K562 (cell line): ENCODE measurements at regions not wholly inside any gene's neighbourhood (a gene's known extent, or its start where the extent isn't known, plus 50 kb on each side); places are given as distances from the start of the nearest gene placed in this dataset.

Experiments
- ATAC-seq: fragments of 200-7000 bp; cut with Tn5 transposase; 3 replicates; pipeline ENCODE4 v1.9.1; 2020; ENCODE audit warnings: moderate library complexity
- BruUV-seq: library from RNA; stranded (reverse); fragments of 400-500 nt; replicated peaks from 2 replicates; lab custom pipeline; 2021; lab: Mats Ljungman, UMichigan
- CTCF ChIA-PET: fragments of 300-600 bp; formaldehyde crosslinking; extraction: SDS; loops from one replicate; lab custom pipeline; 2021; ENCODE audit warnings: low intra/inter-chr PET ratio; lab: Yijun Ruan, JAX
- POLR2A ChIA-PET: fragments of 300-600, 350-650 bp; sonication (Branson Sonifier 250); formaldehyde crosslinking; extraction: SDS; loops from one replicate; lab custom pipeline; 2021; ENCODE audit warnings: antibody characterized with exemption, inconsistent platforms; lab: Yijun Ruan, JAX
- DNase-seq, 4 experiments: peaks; one replicate each; pipeline versions ENCODE4 v3.0.0 to v3.0.0-alpha.2; 2011 to 2018; ENCODE audit warnings: low spot score in 3 of 4, mixed read lengths in 3 of 4; ENCODE audit errors: extremely low read depth in 1 of 4
- FAIRE-seq: peaks from 2 replicates; lab custom pipeline; 2011; peaks lifted over from hg19 to GRCh38; lab: Jason Lieb, UNC
- H2AFZ ChIP-seq: 2 replicates; pipeline ENCODE4 v1.6.0; 2011; ENCODE audit warnings: low read depth, low read length, control low read depth, inconsistent platforms
- H3K27ac ChIP-seq: fragments of 200-600 bp; 3 replicates; pipeline ENCODE4 v1.8.0; 2011; ENCODE audit warnings: low read depth, mild to moderate bottlenecking, control low read depth, inconsistent platforms, low read length, moderate library complexity, mixed read lengths; ENCODE audit errors: extremely low read depth
- H3K27me3 ChIP-seq, 2 experiments: fragments of 300-600 bp in 1 of 2; 2 replicates in 1 of 2; 3 replicates in 1 of 2; pipeline versions ENCODE4 v1.6.0 to v1.8.0; 2011; ENCODE audit warnings: inconsistent platforms in 2 of 2, low read length in 2 of 2, mild to moderate bottlenecking in 1 of 2, mixed read lengths in 1 of 2, moderate library complexity in 1 of 2; ENCODE audit not compliant: control insufficient read depth in 2 of 2, insufficient read depth in 2 of 2
- H3K36me3 ChIP-seq: fragments of 300-600 bp; 3 replicates; pipeline ENCODE4 v1.8.0; 2011; ENCODE audit warnings: mild to moderate bottlenecking, low read length, inconsistent platforms; ENCODE audit not compliant: control insufficient read depth, insufficient read depth
- H3K4me1 ChIP-seq, 2 experiments: fragments of 200-600 bp in 1 of 2; replicated peaks in 1 of 2; 2 replicates in 1 of 2; 3 replicates in 1 of 2; pipeline versions ENCODE4 v1.5.1 to v1.8.0; 2011; ENCODE audit warnings: inconsistent platforms in 2 of 2, low read length in 2 of 2, mild to moderate bottlenecking in 1 of 2, mixed read lengths in 1 of 2, moderate library complexity in 1 of 2; ENCODE audit not compliant: control insufficient read depth in 2 of 2, insufficient read depth in 2 of 2
- H3K4me2 ChIP-seq: 2 replicates; pipeline ENCODE4 v1.6.1; 2011; ENCODE audit warnings: low read length, control low read depth, inconsistent platforms, mixed read lengths; ENCODE audit not compliant: insufficient read depth
- H3K4me3 ChIP-seq: fragments of 200-600 bp; sonication (generic), shearing (Covaris generic); 2 replicates; pipeline ENCODE4 v1.5.1; 2016; ENCODE audit warnings: control low read depth, inconsistent platforms
- H3K79me2 ChIP-seq: fragments of 200-600 bp; 3 replicates; pipeline ENCODE4 v1.8.0; 2011; ENCODE audit warnings: low read length, inconsistent platforms; ENCODE audit not compliant: control insufficient read depth, insufficient read depth
- H3K9ac ChIP-seq, 2 experiments: 2 replicates each; pipeline versions ENCODE4 v1.6.0 to v1.6.1; 2011; ENCODE audit warnings: low read depth in 2 of 2, low read length in 2 of 2, control low read depth in 1 of 2, inconsistent platforms in 1 of 2, mild to moderate bottlenecking in 1 of 2, mixed read lengths in 1 of 2; ENCODE audit not compliant: insufficient read depth in 1 of 2
- H3K9me1 ChIP-seq: one replicate; pipeline ENCODE4 v1.6.0; 2011; ENCODE audit warnings: inconsistent platforms, mild to moderate bottlenecking, low read length, moderate library complexity; ENCODE audit not compliant: control insufficient read depth, insufficient read depth
- H3K9me3 ChIP-seq: replicated peaks from 2 replicates; pipeline ENCODE4 v1.5.1; 2011; ENCODE audit warnings: low read depth, low read length, inconsistent platforms; ENCODE audit not compliant: control insufficient read depth, insufficient read depth
- H4K20me1 ChIP-seq: replicated peaks from 2 replicates; pipeline ENCODE4 v1.6.1; 2011; ENCODE audit warnings: low read length, inconsistent platforms, mixed read lengths; ENCODE audit not compliant: control insufficient read depth, insufficient read depth
- CC2D1A ChIP-seq: fragments of 450-650 bp; IDR thresholded peaks from 2 replicates; pipeline ENCODE4 v1.6.1; 2017; ENCODE audit warnings: mild to moderate bottlenecking
- EGR1 ChIP-seq: fragments of 450-650 bp; conservative IDR thresholded peaks from 2 replicates; pipeline ENCODE4 v1.6.1; 2017; ENCODE audit warnings: mild to moderate bottlenecking
- ELF4 ChIP-seq: fragments of 450-650 bp; formaldehyde crosslinking; IDR thresholded peaks from 2 replicates; pipeline ENCODE4 v1.4.0; 2022; ENCODE audit warnings: missing genetic modification characterization
- HEY1 ChIP-seq: fragments of 250-450 bp; sonication (Bioruptor Pico); IDR thresholded peaks from 2 replicates; pipeline ENCODE4 v1.5.0; 2020; ENCODE audit warnings: mild to moderate bottlenecking, moderate library complexity, borderline replicate concordance
- KDM2B ChIP-seq: fragments of 250-450 bp; sonication (Bioruptor Pico); IDR thresholded peaks from 2 replicates; pipeline ENCODE4 v1.8.0; 2021; ENCODE audit warnings: mild to moderate bottlenecking, moderate library complexity
- MEIS2 ChIP-seq: fragments of 450-650 bp; IDR thresholded peaks from 2 replicates; pipeline ENCODE4 v1.6.1; 2014; ENCODE audit warnings: mild to moderate bottlenecking; ENCODE audit not compliant: partially characterized antibody
- NKRF ChIP-seq: fragments of 450-650 bp; IDR thresholded peaks from 2 replicates; pipeline ENCODE4 v1.6.1; 2016; ENCODE audit warnings: borderline replicate concordance
- PHB2 ChIP-seq: fragments of 450-650 bp; IDR thresholded peaks from 2 replicates; pipeline ENCODE4 v1.6.1; 2017; ENCODE audit warnings: low read depth
- PKNOX1 ChIP-seq: fragments of 450-650 bp; IDR thresholded peaks from 2 replicates; pipeline ENCODE4 v1.6.1; 2016
- RBFOX2 ChIP-seq: fragments of 200-400 bp; formaldehyde crosslinking; IDR thresholded peaks from 2 replicates; pipeline ENCODE4 v1.6.1; 2017; ENCODE audit warnings: low read depth, mild to moderate bottlenecking, low read length, moderate library complexity
- SMAD3 ChIP-seq: fragments of 450-650 bp; formaldehyde crosslinking; conservative IDR thresholded peaks from 2 replicates; pipeline ENCODE4 v1.4.0; 2020; ENCODE audit warnings: mild to moderate bottlenecking
- SMC3 ChIP-seq: conservative IDR thresholded peaks from 2 replicates; pipeline ENCODE4 v1.6.1; 2011; ENCODE audit warnings: low read depth, low read length, improper control_type of control experiment; ENCODE audit not compliant: insufficient read depth
- TEAD2 ChIP-seq: fragments of 450-650 bp; IDR thresholded peaks from 2 replicates; pipeline ENCODE4 v1.6.1; 2016; ENCODE audit warnings: missing genetic modification characterization, control low read depth, missing compliant biosample characterization
- TSC22D4 ChIP-seq: fragments of 450-650 bp; IDR thresholded peaks from 2 replicates; pipeline ENCODE4 v1.6.1; 2016; ENCODE audit warnings: missing genetic modification characterization, missing biosample characterization, control low read depth
- ZBTB8A ChIP-seq: fragments of 450-650 bp; IDR thresholded peaks from 2 replicates; pipeline ENCODE4 v1.6.1; 2018; ENCODE audit warnings: mild to moderate bottlenecking, moderate library complexity; ENCODE audit not compliant: partially characterized antibody
- WGBS: fragments of 100-300 bp; shearing (Covaris generic); methylation state at CpG from one replicate; pipeline ENCODE4 v1.1.6; 2016; ENCODE audit warnings: low coverage, mixed read lengths; ENCODE audit not compliant: insufficient coverage; ENCODE audit errors: missing lambda C conversion rate; 5-methylcytosine and 5-hydroxymethylcytosine counted together
- in situ Hi-C: fragments of 300-500 bp; cut with MboI; formaldehyde crosslinking; loops from 4 replicates; pipeline ENCODE4 v1.15.0; 2018; ENCODE audit warnings: inconsistent platforms, mixed read lengths
- intact Hi-C: fragments of 100-400 bp; cut with micrococcal nuclease; formaldehyde crosslinking; loops from 2 replicates; pipeline ENCODE4 v1.14.2; 2022

GRCh38 chr17:36682773-36683172, 81.4 kb downstream of the MRM1 start:
- Histone ChIP-seq H3K9me3 (no peaks in the 10 kb centered on the region), H3K4me3 (no peak overlapping the region), H2AFZ (no peak overlapping the region), H3K27ac (no peak overlapping the region), H3K9ac (no peak overlapping the region), H3K9me1 (no peaks in the 10 kb centered on the region), H3K36me3 (no peaks in the 10 kb centered on the region), H3K4me1 (no peaks in the 10 kb centered on the region), H3K79me2 (no peaks in the 10 kb centered on the region), H4K20me1 (0 out of 2 replicates have a peak, but pooled peaks cover 10% of the 10 kb centered on the region), H3K4me2 (no peak overlapping the region), H3K27me3 (peaks cover 42 to 86% of the 10 kb centered on the region in 2 experiments)
- BruUV-seq: no TSS peak
- intact Hi-C loops (no loop called here), in situ Hi-C loops (no loop called here)
- no peak for FAIRE-seq
- ChIA-PET CTCF (no interaction called here), POLR2A (no interaction called here)
- peak; percentile 54 for ATAC-seq
- peak in 2 of 4 experiments; percentile 25 to 27 for DNase-seq
- WGBS: 1% methylated on average over 6 of the region's 7 CpGs
- TF ChIP-seq CC2D1A: no peak
- TF ChIP-seq MEIS2: peak; percentile 30
- TF ChIP-seq PKNOX1: peak; percentile 28; the same call in 1 of the 2 replicates

GRCh38 chr17:36683387-36683786, 82.0 kb downstream of the MRM1 start:
- no peak for DNase-seq
- POLR2A ChIA-PET: no interaction called here
- Histone ChIP-seq H3K4me2 (no peak overlapping the region), H3K9me1 (no peaks in the 10 kb centered on the region), H3K27me3 (peaks cover 43 to 92% of the 10 kb centered on the region in 2 experiments), H3K9ac (no peak overlapping the region), H3K27ac (no peak overlapping the region), H3K9me3 (no peaks in the 10 kb centered on the region), H3K4me3 (no peak overlapping the region), H3K36me3 (no peaks in the 10 kb centered on the region), H3K4me1 (no peaks in the 10 kb centered on the region), H3K79me2 (no peaks in the 10 kb centered on the region), H4K20me1 (0 out of 2 replicates have a peak, but pooled peaks cover 10% of the 10 kb centered on the region), H2AFZ (no peak overlapping the region)
- 0% methylated on average over 5 of the region's 5 CpGs for WGBS
- in situ Hi-C loops: no loop called here
- BruUV-seq: no TSS peak
- FAIRE-seq: no peak
- intact Hi-C loops: no loop called here
- ATAC-seq: no peak
- CTCF ChIA-PET: no interaction called here
- TF ChIP-seq SMAD3 (CRISPR knock-in tag) (no peak), RBFOX2 (no peak), PHB2 (no peak), HEY1 (CRISPR knock-in tag) (no peak), KDM2B (CRISPR knock-in tag) (no peak), ELF4 (no peak), TSC22D4 (no peak), ZBTB8A (no peak), NKRF (no peak), SMC3 (no peak), TEAD2 (no peak), EGR1 (no peak)
